OCI-LY7 (cell line): ENCODE measurements at regions not wholly inside any gene's neighbourhood (a gene's known extent, or its start where the extent isn't known, plus 50 kb on each side); places are given as distances from the start of the nearest gene placed in this dataset.

Experiments
- BruUV-seq: library from RNA; stranded (reverse); fragments of 400-500 nt; replicated peaks from 2 replicates; lab custom pipeline; 2021; lab: Mats Ljungman, UMichigan
- CTCF ChIA-PET: fragments of 300-600 bp; sonication (Branson Sonifier 250); formaldehyde crosslinking; loops from one replicate; lab custom pipeline; 2022; ENCODE audit warnings: antibody characterized with exemption; ENCODE audit not compliant: unreplicated experiment; lab: Charles Lee
- POLR2A ChIA-PET: fragments of 300-600 bp; sonication (Branson Sonifier 250); formaldehyde crosslinking; loops from one replicate; lab custom pipeline; 2022; ENCODE audit warnings: antibody characterized with exemption; lab: Charles Lee
- DNase-seq: peaks from one replicate; pipeline ENCODE4 v3.0.0-alpha.2; 2015; ENCODE audit warnings: low spot score
- H2AFZ ChIP-seq: fragments of 200-600 bp; sonication (generic), shearing (Covaris generic); 2 replicates; pipeline ENCODE4 v1.6.1; 2014; ENCODE audit warnings: mild to moderate bottlenecking, antibody characterized with exemption, low read length, moderate library complexity
- H3K27ac ChIP-seq: fragments of 200-600 bp; sonication (generic); 2 replicates; pipeline ENCODE4 v1.5.1; 2014; ENCODE audit warnings: mixed run types, low read depth, mild to moderate bottlenecking, moderate library complexity, low read length, inconsistent platforms; ENCODE audit not compliant: poor library complexity, severe bottlenecking
- H3K36me3 ChIP-seq: fragments of 200-600 bp; sonication (generic); 2 replicates; pipeline ENCODE4 v1.6.1; 2014; ENCODE audit warnings: mild to moderate bottlenecking, antibody characterized with exemption, low read length, moderate library complexity, mixed read lengths; ENCODE audit not compliant: insufficient read depth
- H3K4me1 ChIP-seq: fragments of 200-600 bp; sonication (generic); 2 replicates; pipeline ENCODE4 v1.5.1; 2014; ENCODE audit warnings: mild to moderate bottlenecking, low read length; ENCODE audit not compliant: insufficient read depth, poor library complexity, severe bottlenecking
- H3K4me2 ChIP-seq: fragments of 200-600 bp; sonication (generic); 2 replicates; pipeline ENCODE4 v1.6.1; 2014; ENCODE audit warnings: mild to moderate bottlenecking, low read length
- H3K4me3 ChIP-seq: fragments of 200-600 bp; sonication (generic); 2 replicates; pipeline ENCODE4 v1.5.1; 2014; ENCODE audit warnings: mild to moderate bottlenecking, low read depth, low read length; ENCODE audit not compliant: poor library complexity, severe bottlenecking
- H3K79me2 ChIP-seq: fragments of 200-600 bp; sonication (generic); 2 replicates; pipeline ENCODE4 v1.6.1; 2016; ENCODE audit warnings: low read depth, mild to moderate bottlenecking, low read length, moderate library complexity, mixed read lengths; ENCODE audit not compliant: insufficient read depth
- H3K9me2 ChIP-seq: fragments of 200-600 bp; sonication (generic); 2 replicates; pipeline ENCODE4 v1.6.1; 2016; ENCODE audit warnings: mild to moderate bottlenecking, low read length, mixed read lengths; ENCODE audit not compliant: insufficient read depth
- H3K9me3 ChIP-seq: fragments of 200-600 bp; sonication (generic); 2 replicates; pipeline ENCODE4 v1.6.1; 2014; ENCODE audit warnings: mild to moderate bottlenecking, mixed run types, low read length, mixed read lengths
- H4K20me1 ChIP-seq: fragments of 200-600 bp; sonication (generic); 2 replicates; pipeline ENCODE4 v1.6.1; 2014; ENCODE audit warnings: mild to moderate bottlenecking, antibody characterized with exemption, low read length, moderate library complexity, mixed read lengths; ENCODE audit not compliant: insufficient read depth
- EZH2phosphoT487 ChIP-seq: fragments of 200-600 bp; sonication (generic); IDR thresholded peaks from 2 replicates; pipeline ENCODE4 v1.6.1; 2018; ENCODE audit warnings: low read depth, borderline replicate concordance, mild to moderate bottlenecking, mixed run types, antibody characterized with exemption, low read length, moderate library complexity, mixed read lengths
- intact Hi-C: fragments of 100-400 bp; cut with micrococcal nuclease; formaldehyde crosslinking; loops from one replicate; pipeline ENCODE4 v1.10.0; 2022; ENCODE audit not compliant: unreplicated experiment
- TF ChIP-seq, protein P1 (sequence below): fragments of 200-600 bp; sonication (generic); conservative IDR thresholded peaks from 2 replicates; pipeline ENCODE4 v1.5.1; 2014; ENCODE audit warnings: mild to moderate bottlenecking, antibody characterized with exemption, low read length, moderate library complexity, mixed read lengths

DNA sequence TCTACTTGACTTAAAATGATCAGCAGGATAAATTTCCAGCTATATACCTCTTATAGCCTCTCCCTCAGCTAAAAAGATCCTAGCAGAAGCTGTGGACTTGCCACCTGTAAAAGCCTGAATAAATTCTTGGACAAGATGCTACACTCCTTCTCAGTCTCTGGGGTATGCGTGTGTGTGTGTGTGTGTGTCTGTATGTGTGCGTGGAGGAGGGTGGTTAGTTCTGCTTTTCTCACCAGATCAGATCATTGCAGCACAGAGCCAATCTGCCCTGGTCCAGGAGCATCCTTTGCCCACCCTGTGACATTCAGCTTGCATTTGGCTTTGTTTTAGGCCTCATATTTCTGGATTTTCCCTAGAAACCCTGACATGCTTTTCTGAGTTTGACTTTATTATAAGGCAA lies 438.3 kb downstream of the RFC3 start:
- H3K79me2 ChIP-seq: no peaks in the 10 kb centered on the region
- no peaks in the 10 kb centered on the region for H3K9me2 ChIP-seq
- POLR2A ChIA-PET: interaction anchor here (0.5 kb wide), 1 partner anchor 798 kb away, joined by 3 read pairs; no protein-coding TSS in a partner anchor
- no peak overlapping the region for H3K4me3 ChIP-seq
- no peak overlapping the region for H3K27ac ChIP-seq
- no peaks in the 10 kb centered on the region for H3K36me3 ChIP-seq
- no peak overlapping the region for H3K4me2 ChIP-seq
- H2AFZ ChIP-seq: no peak overlapping the region
- peaks cover 5% of the 10 kb centered on the region for H3K4me1 ChIP-seq
- no peaks in the 10 kb centered on the region for H4K20me1 ChIP-seq
- no TSS peak for BruUV-seq
- intact Hi-C loops: no loop called here
- no peak for DNase-seq
- H3K9me3 ChIP-seq: no peaks in the 10 kb centered on the region
- CTCF ChIA-PET: no interaction called here
- TF ChIP-seq EZH2phosphoT487: no peak

DNA sequence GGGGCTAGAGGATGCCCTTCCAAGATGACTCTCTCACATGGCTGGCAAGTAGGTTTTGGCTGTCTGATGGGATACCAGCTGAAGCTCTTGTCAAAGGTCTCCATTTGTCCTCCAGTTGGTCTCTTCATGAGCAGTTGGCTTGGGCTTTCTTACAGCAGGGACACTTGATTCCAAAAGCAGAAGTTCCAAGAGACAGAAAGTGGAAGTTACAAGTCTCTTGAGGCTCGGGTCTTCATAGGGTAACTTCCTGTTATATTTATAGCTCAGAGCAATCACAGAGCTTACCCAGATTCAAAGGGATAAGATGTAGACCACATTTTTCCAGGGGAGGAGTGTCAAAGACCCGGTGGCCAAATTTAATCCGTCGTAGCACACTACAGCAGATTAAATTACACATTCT lies 440.0 kb downstream of the RFC3 start:
- TF ChIP-seq EZH2phosphoT487: no peak
- H3K79me2 ChIP-seq: no peaks in the 10 kb centered on the region
- DNase-seq: peak; percentile 20
- H2AFZ ChIP-seq: no peak overlapping the region
- peaks cover 5% of the 10 kb centered on the region for H3K4me1 ChIP-seq
- H4K20me1 ChIP-seq: no peaks in the 10 kb centered on the region
- H3K36me3 ChIP-seq: no peaks in the 10 kb centered on the region
- intact Hi-C loops: no loop called here
- POLR2A ChIA-PET: no interaction called here
- no peak overlapping the region for H3K4me3 ChIP-seq
- no peak overlapping the region for H3K27ac ChIP-seq
- no peak overlapping the region for H3K4me2 ChIP-seq
- no peaks in the 10 kb centered on the region; the same call in 1 of the 2 replicates for H3K9me2 ChIP-seq
- no TSS peak for BruUV-seq
- H3K9me3 ChIP-seq: no peaks in the 10 kb centered on the region
- CTCF ChIA-PET: no interaction called here

DNA sequence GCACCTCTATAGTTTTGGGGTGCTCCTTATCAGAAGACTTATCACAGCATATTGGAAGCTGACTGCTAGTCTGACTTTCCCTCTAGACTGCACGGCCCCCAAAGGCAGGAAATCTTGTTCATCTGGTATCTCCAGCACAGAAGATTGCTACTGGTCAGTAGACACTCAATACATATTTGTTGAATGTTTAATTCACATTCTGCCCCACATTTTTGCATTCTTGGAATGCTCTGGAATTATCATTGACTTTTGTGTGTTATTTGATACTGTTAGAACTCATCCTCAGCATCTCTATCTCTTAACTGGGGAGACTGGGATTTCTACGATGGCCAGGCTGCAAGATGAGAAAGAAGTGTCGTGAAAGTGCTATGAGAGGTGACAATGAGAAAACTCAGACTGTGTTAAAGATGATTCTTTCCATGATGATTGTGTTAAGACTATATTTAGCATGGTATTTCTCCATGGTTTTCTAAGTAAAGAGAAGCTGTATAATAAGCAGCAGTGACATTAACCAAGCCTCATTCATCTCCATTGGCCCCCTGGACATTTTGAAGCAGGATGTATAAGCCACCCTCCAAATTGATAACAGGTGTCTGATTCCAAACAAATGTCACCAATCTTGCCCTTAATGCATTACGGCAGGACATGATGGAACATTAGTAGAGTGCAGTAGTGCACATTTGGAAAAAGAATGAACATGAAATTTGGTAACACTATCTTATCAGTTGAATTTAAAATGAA lies 440.9 kb downstream of the RFC3 start:
- no TSS peak for BruUV-seq
- H3K4me2 ChIP-seq: no peak overlapping the region
- no peaks in the 10 kb centered on the region for H3K9me3 ChIP-seq
- H2AFZ ChIP-seq: no peak overlapping the region
- ChIA-PET CTCF (no interaction called here), POLR2A (no interaction called here)
- intact Hi-C loops: no loop called here
- H4K20me1 ChIP-seq: no peaks in the 10 kb centered on the region
- H3K27ac ChIP-seq: no peak overlapping the region
- peaks cover 5% of the 10 kb centered on the region for H3K4me1 ChIP-seq
- no peak for DNase-seq
- no peaks in the 10 kb centered on the region for H3K36me3 ChIP-seq
- no peaks in the 10 kb centered on the region for H3K79me2 ChIP-seq
- H3K4me3 ChIP-seq: no peak overlapping the region
- H3K9me2 ChIP-seq: no peaks in the 10 kb centered on the region; the same call in 1 of the 2 replicates
- TF ChIP-seq, protein P1, sequence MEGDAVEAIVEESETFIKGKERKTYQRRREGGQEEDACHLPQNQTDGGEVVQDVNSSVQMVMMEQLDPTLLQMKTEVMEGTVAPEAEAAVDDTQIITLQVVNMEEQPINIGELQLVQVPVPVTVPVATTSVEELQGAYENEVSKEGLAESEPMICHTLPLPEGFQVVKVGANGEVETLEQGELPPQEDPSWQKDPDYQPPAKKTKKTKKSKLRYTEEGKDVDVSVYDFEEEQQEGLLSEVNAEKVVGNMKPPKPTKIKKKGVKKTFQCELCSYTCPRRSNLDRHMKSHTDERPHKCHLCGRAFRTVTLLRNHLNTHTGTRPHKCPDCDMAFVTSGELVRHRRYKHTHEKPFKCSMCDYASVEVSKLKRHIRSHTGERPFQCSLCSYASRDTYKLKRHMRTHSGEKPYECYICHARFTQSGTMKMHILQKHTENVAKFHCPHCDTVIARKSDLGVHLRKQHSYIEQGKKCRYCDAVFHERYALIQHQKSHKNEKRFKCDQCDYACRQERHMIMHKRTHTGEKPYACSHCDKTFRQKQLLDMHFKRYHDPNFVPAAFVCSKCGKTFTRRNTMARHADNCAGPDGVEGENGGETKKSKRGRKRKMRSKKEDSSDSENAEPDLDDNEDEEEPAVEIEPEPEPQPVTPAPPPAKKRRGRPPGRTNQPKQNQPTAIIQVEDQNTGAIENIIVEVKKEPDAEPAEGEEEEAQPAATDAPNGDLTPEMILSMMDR: no peak
- no peak for TF ChIP-seq EZH2phosphoT487
